SK-N-SH (cell line): ENCODE measurements at regions not wholly inside any gene's neighbourhood (a gene's known extent, or its start where the extent isn't known, plus 50 kb on each side); places are given as distances from the start of the nearest gene placed in this dataset.

Source experiments
- CTCF ChIA-PET: fragments of 300-600, 350-600 bp; formaldehyde crosslinking; extraction: SDS; loops from one replicate; lab custom pipeline; 2021; lab: Yijun Ruan, JAX
- POLR2A ChIA-PET: fragments of 350-600 bp; sonication (Branson Sonifier 250); formaldehyde crosslinking; extraction: SDS; loops from one replicate; lab custom pipeline; 2020; ENCODE audit warnings: antibody characterized with exemption, inconsistent platforms; lab: Yijun Ruan, JAX
- DNase-seq: peaks from one replicate; pipeline ENCODE4 v3.0.0; 2012
- H2AFZ ChIP-seq: fragments of 200-600 bp; sonication (generic); 2 replicates; pipeline ENCODE4 v1.8.1; 2016; ENCODE audit warnings: antibody characterized with exemption, mild to moderate bottlenecking, low read depth
- H3F3A ChIP-seq: fragments of 200-600 bp; sonication (generic); replicated peaks from 2 replicates; pipeline ENCODE3; 2016; ENCODE audit warnings: antibody characterized with exemption, mild to moderate bottlenecking; ENCODE audit not compliant: insufficient read depth
- H3K27ac ChIP-seq, 2 experiments: fragments of 200-500 bp in 1 of 2; fragments of 200-600 bp in 1 of 2; sonication (Bioruptor generic) in 1 of 2; sonication (generic), shearing (Covaris generic) in 1 of 2; 2 replicates each; pipeline versions ENCODE4 v1.5.1 to v1.6.1; 2014 to 2016; ENCODE audit warnings: low read depth in 2 of 2, inconsistent platforms in 1 of 2, low read length in 1 of 2, mild to moderate bottlenecking in 1 of 2, mixed read lengths in 1 of 2
- H3K27me3 ChIP-seq: fragments of 200-600 bp; sonication (generic), shearing (Covaris generic); 2 replicates; pipeline ENCODE4 v1.6.1; 2016; ENCODE audit warnings: mixed run types; ENCODE audit not compliant: insufficient read depth
- H3K36me3 ChIP-seq, 2 experiments: fragments of 200-500 bp in 1 of 2; fragments of 200-600 bp in 1 of 2; sonication (Bioruptor generic) in 1 of 2; sonication (generic) in 1 of 2; replicated peaks in 1 of 2; 2 replicates each; pipeline versions ENCODE3 to v1.5.1; 2014 to 2016; ENCODE audit warnings: low read length in 1 of 2, mild to moderate bottlenecking in 1 of 2; ENCODE audit not compliant: insufficient read depth in 2 of 2, control insufficient read depth in 1 of 2
- H3K4me1 ChIP-seq, 2 experiments: fragments of 200-500 bp in 1 of 2; fragments of 200-600 bp in 1 of 2; sonication (Bioruptor generic) in 1 of 2; sonication (generic), shearing (Covaris generic) in 1 of 2; 2 replicates each; pipeline versions ENCODE4 v1.5.1 to v1.6.1; 2014 to 2016; ENCODE audit warnings: low read depth in 1 of 2, low read length in 1 of 2, mixed run types in 1 of 2; ENCODE audit not compliant: insufficient read depth in 2 of 2, control insufficient read depth in 1 of 2
- H3K4me2 ChIP-seq: fragments of 200-600 bp; sonication (generic), shearing (Covaris generic); 2 replicates; pipeline ENCODE4 v1.6.1; 2017; ENCODE audit warnings: mixed run types
- H3K4me3 ChIP-seq, 2 experiments: fragments of 200-500 bp in 1 of 2; fragments of 200-600 bp in 1 of 2; sonication (Bioruptor generic) in 1 of 2; sonication (generic), shearing (Covaris generic) in 1 of 2; 2 replicates each; pipeline versions ENCODE4 v1.5.1 to v1.8.1; 2014 to 2016; ENCODE audit warnings: low read depth in 2 of 2, inconsistent platforms in 1 of 2, low read length in 1 of 2, mild to moderate bottlenecking in 1 of 2, mixed read lengths in 1 of 2, moderate library complexity in 1 of 2
- H3K79me2 ChIP-seq: fragments of 200-600 bp; sonication (generic); 2 replicates; pipeline ENCODE4 v1.8.1; 2017; ENCODE audit warnings: mild to moderate bottlenecking; ENCODE audit not compliant: insufficient read depth
- H3K9ac ChIP-seq: fragments of 200-600 bp; sonication (generic); 2 replicates; pipeline ENCODE4 v1.6.1; 2017; ENCODE audit warnings: mixed run types
- H3K9me2 ChIP-seq: fragments of 200-600 bp; sonication (generic); 2 replicates; pipeline ENCODE4 v1.6.1; 2017; ENCODE audit warnings: mixed run types
- H3K9me3 ChIP-seq: fragments of 200-600 bp; sonication (generic); 2 replicates; pipeline ENCODE4 v1.6.1; 2017; ENCODE audit warnings: mixed run types, mild to moderate bottlenecking, moderate library complexity
- H4K20me1 ChIP-seq: fragments of 200-600 bp; sonication (generic); 2 replicates; pipeline ENCODE4 v1.6.1; 2017; ENCODE audit warnings: mild to moderate bottlenecking, mixed run types; ENCODE audit not compliant: insufficient read depth
- CHD2 ChIP-seq: fragments of 150-350 bp; IDR thresholded peaks from 2 replicates; pipeline ENCODE4 v1.6.1; 2018; ENCODE audit warnings: low read length; ENCODE audit not compliant: partially characterized antibody
- CTCF ChIP-seq: fragments of 200-600 bp; sonication (generic); IDR thresholded peaks from 2 replicates; pipeline ENCODE4 v1.6.1; 2017; ENCODE audit warnings: antibody characterized with exemption, mild to moderate bottlenecking, moderate library complexity
- EP300 ChIP-seq, 2 experiments: IDR thresholded peaks; 2 replicates each; pipeline versions ENCODE4 v1.4.0 to v1.6.1; 2012; ENCODE audit warnings: borderline replicate concordance in 1 of 2, low read depth in 1 of 2, low read length in 1 of 2
- EZH2phosphoT487 ChIP-seq: fragments of 200-600 bp; sonication (generic); IDR thresholded peaks from 2 replicates; pipeline ENCODE4 v1.6.1; 2017; ENCODE audit warnings: low read depth, mixed run types, mild to moderate bottlenecking, antibody characterized with exemption, moderate library complexity, borderline replicate concordance
- GABPA ChIP-seq: IDR thresholded peaks from 2 replicates; pipeline ENCODE4 v1.4.0; 2012; ENCODE audit warnings: low read depth, mild to moderate bottlenecking
- IRF3 ChIP-seq: fragments of 150-350 bp; IDR thresholded peaks from 2 replicates; pipeline ENCODE4 v1.6.1; 2016; ENCODE audit warnings: mild to moderate bottlenecking, low read depth, low read length
- MEF2A ChIP-seq: IDR thresholded peaks from 2 replicates; pipeline ENCODE4 v1.4.0; 2012; ENCODE audit warnings: low read depth, borderline replicate concordance
- NFIC ChIP-seq: IDR thresholded peaks from 2 replicates; pipeline ENCODE4 v1.4.0; 2012; ENCODE audit warnings: borderline replicate concordance
- NRF1 ChIP-seq: IDR thresholded peaks from 2 replicates; pipeline ENCODE4 v1.6.1; 2012; ENCODE audit warnings: low read depth, mild to moderate bottlenecking, low read length
- POLR2AphosphoS5 ChIP-seq: IDR thresholded peaks from 2 replicates; pipeline ENCODE4 v1.6.1; 2012; ENCODE audit warnings: low read depth, low read length
- RAD21 ChIP-seq: IDR thresholded peaks from 2 replicates; pipeline ENCODE4 v1.6.1; 2012; ENCODE audit warnings: mild to moderate bottlenecking, low read length
- RCOR1 ChIP-seq: fragments of 150-350 bp; IDR thresholded peaks from 2 replicates; pipeline ENCODE4 v1.6.1; 2017; ENCODE audit warnings: antibody characterized with exemption, low read length
- RFX5 ChIP-seq: IDR thresholded peaks from 2 replicates; pipeline ENCODE4 v1.6.1; 2012; ENCODE audit warnings: mild to moderate bottlenecking, improper control_type of control experiment, low read length
- RXRA ChIP-seq: IDR thresholded peaks from 2 replicates; pipeline ENCODE4 v1.4.0; 2012; ENCODE audit warnings: low read depth, mild to moderate bottlenecking, borderline replicate concordance
- SMC3 ChIP-seq: IDR thresholded peaks from 2 replicates; pipeline ENCODE4 v1.6.1; 2012; ENCODE audit warnings: low read depth, low read length, improper control_type of control experiment
- TAF1 ChIP-seq: IDR thresholded peaks from 2 replicates; pipeline ENCODE4 v1.6.1; 2012; ENCODE audit warnings: low read depth, mild to moderate bottlenecking, low read length, moderate library complexity, borderline replicate concordance
- TEAD4 ChIP-seq: IDR thresholded peaks from 2 replicates; pipeline ENCODE4 v1.4.0; 2012; ENCODE audit warnings: mild to moderate bottlenecking, borderline replicate concordance; ENCODE audit not compliant: insufficient read depth
- YY1 ChIP-seq: IDR thresholded peaks from 2 replicates; pipeline ENCODE4 v1.4.0; 2012; ENCODE audit warnings: low read depth, mild to moderate bottlenecking
- ZBTB33 ChIP-seq: IDR thresholded peaks from 2 replicates; pipeline ENCODE4 v1.4.0; 2012; ENCODE audit warnings: low read depth, borderline replicate concordance
- WGBS: methylation state at CpG from one replicate; pipeline ENCODE4 v1.1.6; 2017; ENCODE audit warnings: low lambda C conversion rate; 5-methylcytosine and 5-hydroxymethylcytosine counted together

- POLR2A ChIA-PET: no interaction called here
- DNase-seq: no peak
- Histone ChIP-seq H3K4me1 (no peaks in the 10 kb centered on the region), H3K27me3 (no peaks in the 10 kb centered on the region), H2AFZ (no peak overlapping the region), H3K9me3 (no peaks in the 10 kb centered on the region), H3K27ac (no peak overlapping the region), H3F3A (no peaks in the 10 kb centered on the region), H3K9me2 (no peaks in the 10 kb centered on the region), H3K36me3 (no peaks in the 10 kb centered on the region), H3K9ac (no peak overlapping the region), H3K79me2 (no peaks in the 10 kb centered on the region), H3K4me3 (no peak overlapping the region), H3K4me2 (no peak overlapping the region), H4K20me1 (no peaks in the 10 kb centered on the region)
- WGBS: 57% methylated on average over 11 of the region's 11 CpGs
- CTCF ChIA-PET: interaction anchor here (0.9 kb wide), 1 partner anchor 24 kb away, joined by 3 read pairs; no protein-coding TSS in a partner anchor
- TF ChIP-seq RXRA (no peak), RAD21 (no peak), CHD2 (no peak), TEAD4 (no peak), RFX5 (no peak), SMC3 (no peak), EZH2phosphoT487 (no peak), MEF2A (no peak), CTCF (no peak), YY1 (no peak), TAF1 (no peak), NFIC (no peak)
Observed at GRCh38 chr18:10293966-10294365, 160.5 kb upstream of the APCDD1 start.

GRCh38 chr18:10295751-10296150 lies 158.7 kb upstream of the APCDD1 start:
- Histone ChIP-seq H3F3A (no peaks in the 10 kb centered on the region), H3K79me2 (no peaks in the 10 kb centered on the region), H3K36me3 (no peaks in the 10 kb centered on the region), H4K20me1 (no peaks in the 10 kb centered on the region), H3K9ac (no peak overlapping the region), H3K9me2 (no peaks in the 10 kb centered on the region), H3K27me3 (no peaks in the 10 kb centered on the region), H3K4me1 (no peaks in the 10 kb centered on the region; a peak in 1 of 4 replicates), H3K9me3 (no peaks in the 10 kb centered on the region), H2AFZ (no peak overlapping the region), H3K27ac (no peak overlapping the region), H3K4me2 (no peak overlapping the region), H3K4me3 (no peak overlapping the region)
- POLR2A ChIA-PET: no interaction called here
- 35% methylated on average over 2 of the region's 2 CpGs for WGBS
- CTCF ChIA-PET: no interaction called here
- no peak for DNase-seq
- TF ChIP-seq EP300 (IDR thresholded peaks at IDR 0.05; ENCODE audit: borderline replicate concordance in 1 of 2, low read depth in 1 of 2, low read length in 1 of 2) (no peak), TAF1 (no peak), SMC3 (no peak), NRF1 (no peak), RAD21 (no peak), TEAD4 (no peak), GABPA (no peak), MEF2A (no peak), CTCF (no peak), RXRA (no peak), CHD2 (no peak), RFX5 (no peak), IRF3 (no peak), POLR2AphosphoS5 (no peak), ZBTB33 (no peak), YY1 (no peak), RCOR1 (no peak)
